Upper lobe of right lung (tissue), 1 donor: ENCODE measurements at regions not wholly inside any gene's neighbourhood (a gene's known extent, or its start where the extent isn't known, plus 50 kb on each side); places are given as distances from the start of the nearest gene placed in this dataset.

Experiments used
- ATAC-seq: fragments of 200-7000 bp; cut with Tn5 transposase; one replicate; pipeline ENCODE4 v1.9.1; 2020; ENCODE audit warnings: mild to moderate bottlenecking, moderate library complexity
- DNase-seq: peaks from one replicate; pipeline ENCODE4 v3.0.0-alpha.2; 2020
- H3K27ac ChIP-seq: fragments of 200-600 bp; one replicate; pipeline ENCODE4 v1.8.0; 2022
- H3K27me3 ChIP-seq: fragments of 200-600 bp; one replicate; pipeline ENCODE4 v1.8.0; 2022; ENCODE audit warnings: mild to moderate bottlenecking
- H3K36me3 ChIP-seq: fragments of 200-600 bp; one replicate; pipeline ENCODE4 v1.8.0; 2022
- H3K4me1 ChIP-seq: fragments of 200-600 bp; one replicate; pipeline ENCODE4 v1.8.0; 2022
- H3K4me3 ChIP-seq: fragments of 200-600 bp; one replicate; pipeline ENCODE4 v1.8.0; 2022; ENCODE audit warnings: mild to moderate bottlenecking
- H3K9me3 ChIP-seq: fragments of 200-600 bp; one replicate; pipeline ENCODE4 v1.8.0; 2022
- CTCF ChIP-seq: fragments of 200-600 bp; IDR thresholded peaks from one replicate; pipeline ENCODE4 v1.8.0; 2022; ENCODE audit warnings: antibody characterized with exemption
- intact Hi-C: fragments of 100-400 bp; cut with DNase I; formaldehyde crosslinking; loops from one replicate; pipeline ENCODE4 v1.11.0; 2022
- donor health status: DM: no; HTN: yes; CAD: no; lungs with severe emphysema.

- Histone ChIP-seq H3K36me3 (no peaks in the 10 kb centered on the region), H3K27me3 (no peaks in the 10 kb centered on the region), H3K27ac (no peak overlapping the region), H3K4me1 (no peaks in the 10 kb centered on the region), H3K4me3 (no peak overlapping the region), H3K9me3 (no peaks in the 10 kb centered on the region)
- no peak for TF ChIP-seq CTCF
- ATAC-seq (no peak), DNase-seq (no peak)
- intact Hi-C loops = no loop called here
Measured at GRCh38 chr5:144659634-144660227, 489.1 kb downstream of the KCTD16 start.

GRCh38 chr5:144644317-144644716, 473.6 kb downstream of the KCTD16 start:
- no peak overlapping the region for H3K27ac ChIP-seq
- ATAC-seq (no peak), DNase-seq (no peak)
- no peaks in the 10 kb centered on the region for H3K9me3 ChIP-seq
- intact Hi-C loops = no loop called here
- no peak overlapping the region for H3K4me3 ChIP-seq
- H3K36me3 ChIP-seq = no peaks in the 10 kb centered on the region
- TF ChIP-seq CTCF = no peak
- H3K4me1 ChIP-seq = no peaks in the 10 kb centered on the region
- H3K27me3 ChIP-seq = no peaks in the 10 kb centered on the region

GRCh38 chr5:144638787-144639186, 468.1 kb downstream of the KCTD16 start:
- Histone ChIP-seq H3K4me3 (no peak overlapping the region), H3K27me3 (no peaks in the 10 kb centered on the region), H3K36me3 (no peaks in the 10 kb centered on the region), H3K9me3 (peaks cover 4% of the 10 kb centered on the region), H3K27ac (no peak overlapping the region), H3K4me1 (no peaks in the 10 kb centered on the region)
- no peak for ATAC-seq
- no peak for TF ChIP-seq CTCF
- intact Hi-C loops = no loop called here
- no peak for DNase-seq

GRCh38 chr5:144634138-144634537, 463.5 kb downstream of the KCTD16 start:
- no peak overlapping the region for H3K4me3 ChIP-seq
- no peaks in the 10 kb centered on the region for H3K36me3 ChIP-seq
- no peak for TF ChIP-seq CTCF
- H3K27ac ChIP-seq = no peak overlapping the region
- no peaks in the 10 kb centered on the region for H3K27me3 ChIP-seq
- intact Hi-C loops = no loop called here
- peaks cover 13% of the 10 kb centered on the region for H3K9me3 ChIP-seq
- ATAC-seq (no peak), DNase-seq (no peak)
- no peaks in the 10 kb centered on the region for H3K4me1 ChIP-seq

- Histone ChIP-seq H3K4me1 (no peaks in the 10 kb centered on the region), H3K27me3 (no peaks in the 10 kb centered on the region), H3K36me3 (no peaks in the 10 kb centered on the region), H3K9me3 (no peaks in the 10 kb centered on the region), H3K27ac (no peak overlapping the region), H3K4me3 (peak overlapping the region; percentile 39)
- intact Hi-C loops = no loop called here
- TF ChIP-seq CTCF = no peak
- DNase-seq (peak; percentile 69), ATAC-seq (peak; percentile 62)
Measured at GRCh38 chr5:144598451-144599068, 427.9 kb downstream of the KCTD16 start.
